ENCODE measurements at regions not wholly inside any gene's neighbourhood (a gene's known extent, or its start where the extent isn't known, plus 50 kb on each side); places are given as distances from the start of the nearest gene placed in this dataset.
"Not testable (repeated sequence)": the region's sequence is repeated elsewhere in the genome, so short reads cannot be mapped to it uniquely, and the experiment has no call there.

DNA sequence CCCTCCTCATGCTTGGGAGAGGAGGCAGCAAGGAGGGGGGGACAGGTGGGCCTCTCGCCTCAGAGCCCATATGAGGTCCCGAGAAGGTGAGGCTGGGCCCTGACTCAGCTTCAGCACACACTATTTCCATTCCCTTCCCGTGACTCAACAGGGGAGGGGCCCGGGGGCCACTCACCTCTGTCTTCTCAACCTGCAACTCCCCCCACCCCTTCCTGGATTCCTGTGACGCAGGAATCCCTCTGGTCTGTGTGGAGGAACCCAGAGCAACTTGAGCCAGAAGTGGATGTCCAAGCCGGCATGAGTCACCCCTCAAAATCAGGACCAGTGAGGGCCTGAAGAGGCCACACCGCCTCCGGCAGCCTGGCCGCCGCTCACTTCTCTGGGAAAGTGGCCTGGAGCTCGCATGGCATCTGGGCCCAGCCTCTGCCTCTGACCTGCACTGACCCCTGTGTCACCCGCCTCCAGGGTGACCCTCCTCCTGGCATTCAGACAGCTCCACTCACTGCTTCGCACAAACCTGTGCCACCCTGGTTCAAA, 106.8 kb downstream of the TNFRSF13B start:
- TF ChIP-seq, protein P1, sequence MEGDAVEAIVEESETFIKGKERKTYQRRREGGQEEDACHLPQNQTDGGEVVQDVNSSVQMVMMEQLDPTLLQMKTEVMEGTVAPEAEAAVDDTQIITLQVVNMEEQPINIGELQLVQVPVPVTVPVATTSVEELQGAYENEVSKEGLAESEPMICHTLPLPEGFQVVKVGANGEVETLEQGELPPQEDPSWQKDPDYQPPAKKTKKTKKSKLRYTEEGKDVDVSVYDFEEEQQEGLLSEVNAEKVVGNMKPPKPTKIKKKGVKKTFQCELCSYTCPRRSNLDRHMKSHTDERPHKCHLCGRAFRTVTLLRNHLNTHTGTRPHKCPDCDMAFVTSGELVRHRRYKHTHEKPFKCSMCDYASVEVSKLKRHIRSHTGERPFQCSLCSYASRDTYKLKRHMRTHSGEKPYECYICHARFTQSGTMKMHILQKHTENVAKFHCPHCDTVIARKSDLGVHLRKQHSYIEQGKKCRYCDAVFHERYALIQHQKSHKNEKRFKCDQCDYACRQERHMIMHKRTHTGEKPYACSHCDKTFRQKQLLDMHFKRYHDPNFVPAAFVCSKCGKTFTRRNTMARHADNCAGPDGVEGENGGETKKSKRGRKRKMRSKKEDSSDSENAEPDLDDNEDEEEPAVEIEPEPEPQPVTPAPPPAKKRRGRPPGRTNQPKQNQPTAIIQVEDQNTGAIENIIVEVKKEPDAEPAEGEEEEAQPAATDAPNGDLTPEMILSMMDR (IDR thresholded peaks at IDR 0.05; ENCODE audit: low read depth, low read length, poor library complexity, severe bottlenecking) = not testable (repeated sequence)
- not testable (repeated sequence) for TF ChIP-seq EZH2phosphoT487 (IDR thresholded peaks at IDR 0.05; ENCODE audit: borderline replicate concordance, low read length)

Data from DOHH2 (cell line).